ENCODE measurements at regions not wholly inside any gene's neighbourhood (a gene's known extent, or its start where the extent isn't known, plus 50 kb on each side); places are given as distances from the start of the nearest gene placed in this dataset.
"Not testable (repeated sequence)": the region's sequence is repeated elsewhere in the genome, so short reads cannot be mapped to it uniquely, and the experiment has no call there.

- no peak for DNase-seq
These were observed 293.7 kb upstream of the GADL1 start for GRCh38 chr3:31188112-31188511.

DNA sequence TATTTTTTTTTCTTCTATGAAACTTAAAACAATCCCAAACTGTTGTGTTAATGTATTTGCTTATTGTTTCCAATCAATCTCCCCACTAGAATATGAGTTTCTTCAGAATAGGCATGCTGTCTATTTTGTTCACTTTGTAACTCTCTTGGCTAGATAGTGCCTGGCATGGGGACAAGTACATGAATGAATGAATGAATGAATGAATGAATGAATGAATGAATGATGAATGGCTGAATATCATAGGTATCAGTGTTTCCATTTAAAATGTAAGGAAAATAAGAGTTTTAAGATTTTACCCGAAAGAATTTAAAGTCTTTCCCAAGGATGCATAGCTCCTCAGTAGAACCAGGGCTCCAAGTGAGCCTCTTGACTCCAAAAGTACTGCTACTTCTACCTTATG lies 294.9 kb upstream of the GADL1 start:
- DNase-seq = no peak

- no peak for DNase-seq
These were observed 295.5 kb upstream of the GADL1 start for GRCh38 chr3:31189971-31190370.

DNA sequence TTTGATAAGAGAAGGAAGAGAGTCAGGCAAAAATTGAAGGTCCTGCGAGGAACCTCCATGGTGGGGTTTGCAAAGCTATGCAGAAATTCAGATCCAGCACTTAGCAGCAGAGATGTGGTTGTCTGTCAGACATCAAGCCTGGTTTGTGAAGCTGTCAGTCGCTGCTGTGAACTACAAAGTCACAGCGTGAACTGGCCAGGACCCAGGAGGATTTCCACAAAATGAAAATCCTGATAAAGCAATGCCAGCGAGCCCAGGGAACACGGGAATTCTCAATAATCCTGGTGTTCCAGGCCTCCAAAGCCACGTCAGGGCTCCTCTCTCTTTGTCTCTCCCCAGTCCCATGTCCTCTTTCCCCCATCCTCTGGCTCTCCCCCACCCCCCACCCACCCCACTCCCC lies 296.9 kb upstream of the GADL1 start:
- no peak for DNase-seq

- DNase-seq = no peak
These were observed 299.0 kb upstream of the GADL1 start for GRCh38 chr3:31193429-31193828.

GRCh38 chr3:31193871-31194270 lies 299.4 kb upstream of the GADL1 start:
- no peak for DNase-seq

DNA sequence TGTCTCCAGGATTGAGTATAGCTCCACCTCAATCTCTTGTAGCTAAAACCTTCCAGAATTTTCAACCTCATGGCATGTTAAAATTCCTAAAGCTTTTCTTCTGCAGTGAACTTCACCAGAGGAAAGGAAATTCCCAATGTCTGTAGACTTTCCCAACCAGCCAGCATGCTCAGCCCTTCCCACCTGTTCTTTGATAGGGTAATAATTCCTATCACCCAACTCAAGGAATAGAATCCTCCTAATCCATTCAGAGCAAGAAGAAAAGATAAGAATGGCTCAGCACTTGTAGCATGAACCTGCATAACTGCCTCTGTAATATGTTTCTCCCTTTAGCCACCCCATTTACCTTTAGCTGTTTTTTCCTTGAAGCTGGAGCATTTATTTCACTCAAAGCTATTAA lies 301.8 kb upstream of the GADL1 start:
- DNase-seq = no peak

DNA sequence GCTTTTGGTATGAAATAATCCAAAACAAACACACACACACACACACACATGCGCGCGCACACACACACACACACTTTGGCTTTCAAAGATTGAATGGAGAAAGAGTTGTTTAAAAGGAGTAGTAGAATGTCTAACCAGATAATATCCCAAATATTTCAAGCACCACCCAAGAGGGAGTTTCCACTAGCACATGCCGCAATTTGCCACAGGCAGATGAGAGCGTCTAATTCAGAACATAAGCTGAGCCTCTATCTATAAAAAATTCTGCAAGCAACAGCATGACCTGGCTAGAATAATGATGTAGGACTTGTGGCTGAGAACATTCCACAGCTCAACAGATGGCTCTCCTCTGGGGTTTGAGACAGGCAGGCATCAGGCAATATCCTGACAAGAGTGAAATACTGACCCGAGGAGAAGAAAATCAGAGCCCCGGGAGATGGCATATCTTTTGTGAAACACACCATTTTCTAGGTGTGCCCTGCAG lies 302.5 kb upstream of the GADL1 start:
- DNase-seq = no peak

- DNase-seq = no peak
These were observed 303.5 kb upstream of the GADL1 start for GRCh38 chr3:31197941-31198340.

GRCh38 chr3:31198890-31199289 lies 304.4 kb upstream of the GADL1 start:
- no peak for DNase-seq

DNA sequence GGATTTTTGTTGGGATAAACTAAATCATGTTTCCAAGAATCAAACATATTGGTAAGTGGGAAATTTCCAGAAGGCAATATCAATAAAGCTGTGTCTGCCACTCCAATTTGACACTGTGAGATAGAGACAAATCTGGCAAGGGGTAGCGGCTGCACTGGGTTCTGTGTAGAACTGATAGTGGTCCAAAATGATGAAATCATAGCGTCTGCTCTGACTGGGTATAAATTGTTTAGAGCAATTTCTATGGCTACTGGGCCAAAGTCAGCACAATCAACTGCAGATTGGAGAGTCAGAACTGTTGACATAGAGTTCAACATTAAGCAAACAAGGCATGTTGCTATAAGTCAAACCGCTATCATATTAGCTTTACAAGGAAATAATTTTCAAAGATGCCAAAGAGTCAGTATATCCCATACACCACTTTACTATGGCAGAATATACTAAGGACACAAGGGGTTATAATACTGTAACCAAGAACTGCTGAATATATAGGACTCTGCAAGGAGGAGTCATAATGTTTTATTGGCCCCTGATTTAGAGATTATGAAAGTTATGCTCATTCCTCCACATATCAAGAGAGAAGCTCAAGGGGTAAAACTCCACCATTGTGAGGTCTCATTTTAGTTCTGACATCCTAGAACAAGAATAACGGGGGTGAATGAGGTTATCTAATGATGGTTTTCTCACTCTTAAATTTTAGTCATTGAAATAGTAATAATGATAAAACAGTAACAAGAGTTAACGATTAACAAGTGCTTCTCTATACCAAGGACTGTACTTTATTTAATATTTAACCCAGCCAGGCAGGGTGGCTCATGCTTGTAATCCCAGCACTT lies 309.7 kb upstream of the GADL1 start:
- no peak for DNase-seq

GRCh38 chr3:31204796-31205056 lies 310.3 kb upstream of the GADL1 start:
- not testable (repeated sequence) for DNase-seq

GRCh38 chr3:31210068-31210645 lies 315.7 kb upstream of the GADL1 start:
- no peak for DNase-seq

GRCh38 chr3:31213869-31214486 lies 318.7 kb upstream of the STT3B start:
- no peak for DNase-seq

DNA sequence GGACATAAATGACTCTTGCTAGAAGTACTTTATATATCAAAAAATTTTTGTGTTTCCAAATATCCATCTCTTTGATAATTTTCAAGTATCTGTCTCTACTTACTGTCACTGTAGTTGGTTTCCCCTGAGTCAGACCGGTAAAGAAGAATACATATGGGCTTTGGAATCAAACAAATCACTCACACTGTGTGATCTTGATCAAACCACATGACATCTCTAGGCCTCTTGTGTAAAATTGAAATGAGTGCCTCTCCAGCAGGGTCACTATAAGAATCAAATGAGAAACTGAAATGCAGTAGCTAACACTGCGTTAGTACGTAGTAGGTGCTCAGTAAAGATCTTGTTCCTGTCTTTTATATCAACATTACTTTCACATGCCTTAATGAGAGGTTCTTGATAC lies 314.6 kb upstream of the STT3B start:
- no peak for DNase-seq

GRCh38 chr3:31219131-31219843 lies 313.4 kb upstream of the STT3B start:
- no peak for DNase-seq

DNA sequence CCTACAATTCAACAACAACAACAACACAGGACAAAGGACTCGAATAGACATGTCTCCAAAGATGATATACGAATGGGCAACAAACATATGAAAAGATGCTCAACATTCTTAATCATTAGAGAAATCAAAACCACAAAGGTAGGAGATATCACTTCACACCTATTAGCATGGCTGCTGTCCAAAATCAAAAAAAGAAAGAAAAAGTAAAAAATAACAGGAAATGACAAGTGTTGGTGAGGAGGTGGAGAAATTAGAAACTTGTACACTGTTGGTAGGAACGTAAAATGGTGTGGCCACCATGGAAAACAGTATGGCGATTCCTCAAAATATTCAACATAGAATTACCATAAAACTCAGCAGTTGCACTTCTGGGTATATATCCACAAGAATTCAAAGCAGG lies 312.3 kb upstream of the STT3B start:
- no peak for DNase-seq

DNA sequence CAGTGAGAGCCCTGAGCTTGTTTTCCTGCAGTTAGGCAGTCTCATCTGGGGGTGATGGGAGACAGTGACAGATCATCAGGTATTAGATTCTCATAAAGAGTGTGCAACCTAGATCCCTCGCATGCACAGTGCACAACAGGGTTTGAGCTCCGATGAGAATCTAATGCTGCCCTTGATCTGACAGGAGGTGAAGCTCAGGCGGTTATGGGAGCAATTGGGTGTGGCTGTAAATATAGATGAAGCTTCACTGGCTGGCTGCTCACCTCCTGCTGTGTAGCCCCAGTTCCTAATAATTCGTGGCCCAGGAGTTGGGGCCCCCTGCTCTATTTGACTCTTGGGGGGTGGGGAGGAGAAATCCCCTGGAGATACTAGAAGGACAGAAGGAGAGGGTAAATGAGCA lies 309.4 kb upstream of the STT3B start:
- no peak for DNase-seq

DNA sequence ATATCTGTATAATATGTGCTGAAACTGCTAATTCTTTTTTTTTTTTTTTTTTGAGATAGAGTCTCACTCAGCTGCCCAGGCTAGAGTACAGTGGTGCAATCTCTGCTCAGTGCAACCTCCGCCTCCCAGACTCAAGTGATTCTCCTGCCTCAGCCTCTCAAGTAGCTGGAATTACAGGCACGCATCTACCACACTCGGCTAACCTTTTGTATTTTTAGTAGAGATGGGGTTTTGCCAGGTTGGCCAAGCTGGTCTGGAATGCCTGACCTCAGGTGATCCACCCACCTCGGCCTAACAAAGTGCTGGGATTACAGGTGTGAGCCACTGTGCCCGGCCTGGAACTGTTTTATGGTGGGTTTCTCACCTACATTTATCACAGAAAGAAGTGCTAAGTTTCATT lies 307.8 kb upstream of the STT3B start:
- no peak for DNase-seq

DNA sequence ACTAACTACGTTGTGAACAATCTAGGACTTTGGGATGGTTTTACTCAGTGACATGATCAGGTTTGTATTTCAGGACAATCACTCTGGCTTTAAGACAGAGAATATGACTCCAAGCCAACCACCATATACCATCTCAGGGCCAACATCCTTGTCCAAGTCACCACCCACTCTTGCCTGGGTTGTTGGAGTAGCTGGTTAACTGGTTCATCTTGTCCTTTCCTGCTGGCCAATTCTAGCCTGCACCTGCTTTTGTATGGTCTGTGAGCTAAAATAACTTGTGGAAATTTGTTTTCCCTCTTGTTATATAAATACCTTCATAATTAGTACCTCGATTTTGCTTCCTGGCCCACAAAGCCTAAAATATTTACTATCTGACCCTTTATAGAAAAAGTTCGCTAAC lies 306.8 kb upstream of the STT3B start:
- no peak for DNase-seq

- no peak for DNase-seq
These were observed 306.4 kb upstream of the STT3B start for GRCh38 chr3:31226346-31226745.

- no peak for DNase-seq
These were observed 305.6 kb upstream of the STT3B start for GRCh38 chr3:31227131-31227562.

DNA sequence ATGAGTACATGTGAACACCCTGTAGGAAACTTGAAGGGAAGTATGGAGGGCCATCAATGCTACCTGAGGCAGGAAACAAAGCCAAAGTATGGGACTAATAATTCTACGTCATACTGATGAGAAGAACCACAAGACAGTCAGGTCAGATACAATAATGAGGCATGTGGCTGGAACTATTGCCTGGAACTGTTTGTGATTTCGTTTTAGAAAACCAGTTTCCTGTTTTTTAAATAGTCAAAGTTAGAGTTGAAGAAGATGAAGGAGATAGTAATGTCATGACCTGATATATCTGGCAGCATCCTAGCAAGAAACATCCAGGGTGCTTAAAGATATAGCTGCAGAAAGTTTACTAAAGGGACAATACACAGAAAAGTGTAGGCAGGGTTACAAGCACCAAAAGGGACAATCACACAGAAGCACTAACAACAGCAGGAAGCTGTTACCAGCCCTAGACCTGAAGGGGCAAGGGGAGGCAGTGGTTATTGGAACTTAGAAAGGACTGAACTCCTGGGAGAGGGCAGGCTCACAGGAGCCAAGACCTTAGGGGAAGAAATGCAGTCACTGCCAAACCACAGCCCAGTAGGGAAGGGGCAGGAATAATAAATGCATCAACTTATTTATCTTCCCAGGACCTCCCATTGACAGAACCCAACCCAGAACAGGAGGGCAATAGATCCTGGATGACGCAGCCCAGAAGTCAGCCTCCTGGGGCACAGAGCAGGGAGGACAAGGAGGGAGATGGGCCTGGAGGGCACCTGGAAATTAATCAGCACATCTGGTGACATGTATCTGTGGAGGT lies 302.1 kb upstream of the STT3B start:
- DNase-seq = no peak
